ENCODE measurements at regions not wholly inside any gene's neighbourhood (a gene's known extent, or its start where the extent isn't known, plus 50 kb on each side); places are given as distances from the start of the nearest gene placed in this dataset.

GRCh38 chr4:81272671-81273070 is 57.6 kb upstream of the PRKG2 start:
- Mint-ChIP-seq H3K9me3 (peaks cover 6 to 25% (median 17%) of the 10 kb centered on the region in 3 donors), H3K27ac (no peak overlapping the region), H3K36me3 (no peaks in the 10 kb centered on the region), H3K4me1 (no peaks in the 10 kb centered on the region), H3K4me3 (no peak overlapping the region), H3K27me3 (peaks cover 3 to 6% of the 10 kb centered on the region in 2 donors)
- Histone ChIP-seq H3K4me1 (ENCODE audit: control insufficient read depth in 1 of 2, extremely low read depth in 1 of 2, insufficient read depth in 2 of 2, low read length in 2 of 2) (no peaks in the 10 kb centered on the region), H3K27me3 (replicated peaks in 1 of 2; ENCODE audit: control insufficient read depth in 2 of 2, extremely low read depth in 1 of 2, insufficient read depth in 2 of 2, low read length in 1 of 2) (no peaks in the 10 kb centered on the region), H3K36me3 (ENCODE audit: control insufficient read depth in 2 of 2, extremely low read depth in 1 of 2, insufficient read depth in 1 of 2, low read length in 1 of 2) (no peaks in the 10 kb centered on the region), H3K4me3 (ENCODE audit: control insufficient read depth in 1 of 2, extremely low read depth in 1 of 2, low read length in 1 of 2) (no peak overlapping the region), H3K9me3 (no peaks in the 10 kb centered on the region), H3K27ac (ENCODE audit: low read length) (no peak overlapping the region)
- ATAC-seq (replicated peaks in 1 of 4) (no peak), DNase-seq (no peak)
- CTCF ChIA-PET: no interaction called here
- WGBS (ENCODE audit: insufficient coverage): no CpG with 5 or more reads among the region's 1 CpG
- POLR2A ChIA-PET: no interaction called here

All from T-cell (primary cell).